Astrocyte of the spinal cord (primary cell): ENCODE measurements at regions not wholly inside any gene's neighbourhood (a gene's known extent, or its start where the extent isn't known, plus 50 kb on each side); places are given as distances from the start of the nearest gene placed in this dataset.
A peak's percentile ranks its signal among the peaks of the same experiment; 100 is the strongest.

Experiments used
- DNase-seq: peaks from one replicate; pipeline ENCODE4 v3.0.0; 2011; ENCODE audit warnings: low read depth, low spot score
- H3K4me3 ChIP-seq: 2 replicates; pipeline ENCODE4 v1.5.1; 2011; ENCODE audit warnings: low read depth, mild to moderate bottlenecking, low read length, moderate library complexity
- in situ Hi-C: cut with HindIII; loops from 2 replicates; pipeline ENCODE4 v1.10.0; 2017; ENCODE audit warnings: low sequenced_read_pairs
- TF ChIP-seq, protein P1 (sequence below): IDR thresholded peaks from 2 replicates; pipeline ENCODE4 v1.5.1; 2012; ENCODE audit warnings: low read depth, mild to moderate bottlenecking, low read length, inconsistent platforms

DNA sequence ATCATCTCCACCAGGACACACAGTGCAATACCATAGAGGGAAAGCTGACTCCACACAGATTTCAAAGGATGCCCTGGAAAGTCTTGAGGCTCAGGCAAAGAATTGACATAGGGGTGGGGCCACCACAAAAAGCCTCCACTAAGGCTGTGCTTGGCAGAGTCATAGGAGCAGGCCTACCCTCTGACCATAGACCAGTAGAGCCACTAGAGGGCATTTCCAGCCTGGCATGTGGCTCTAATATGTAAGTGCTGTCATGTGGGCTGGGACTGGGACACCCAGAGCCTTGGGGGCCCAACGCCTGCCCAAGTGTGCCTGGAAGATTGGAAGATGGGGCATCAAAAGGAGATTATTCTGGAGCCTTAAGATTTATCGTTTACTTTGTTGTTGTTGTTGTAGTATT is 726.0 kb downstream of the DNAH5 start:
- DNase-seq, result no peak
- H3K4me3 ChIP-seq, result no peak overlapping the region
- TF ChIP-seq, protein P1, sequence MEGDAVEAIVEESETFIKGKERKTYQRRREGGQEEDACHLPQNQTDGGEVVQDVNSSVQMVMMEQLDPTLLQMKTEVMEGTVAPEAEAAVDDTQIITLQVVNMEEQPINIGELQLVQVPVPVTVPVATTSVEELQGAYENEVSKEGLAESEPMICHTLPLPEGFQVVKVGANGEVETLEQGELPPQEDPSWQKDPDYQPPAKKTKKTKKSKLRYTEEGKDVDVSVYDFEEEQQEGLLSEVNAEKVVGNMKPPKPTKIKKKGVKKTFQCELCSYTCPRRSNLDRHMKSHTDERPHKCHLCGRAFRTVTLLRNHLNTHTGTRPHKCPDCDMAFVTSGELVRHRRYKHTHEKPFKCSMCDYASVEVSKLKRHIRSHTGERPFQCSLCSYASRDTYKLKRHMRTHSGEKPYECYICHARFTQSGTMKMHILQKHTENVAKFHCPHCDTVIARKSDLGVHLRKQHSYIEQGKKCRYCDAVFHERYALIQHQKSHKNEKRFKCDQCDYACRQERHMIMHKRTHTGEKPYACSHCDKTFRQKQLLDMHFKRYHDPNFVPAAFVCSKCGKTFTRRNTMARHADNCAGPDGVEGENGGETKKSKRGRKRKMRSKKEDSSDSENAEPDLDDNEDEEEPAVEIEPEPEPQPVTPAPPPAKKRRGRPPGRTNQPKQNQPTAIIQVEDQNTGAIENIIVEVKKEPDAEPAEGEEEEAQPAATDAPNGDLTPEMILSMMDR, result peak; percentile 23
- in situ Hi-C loops, result no loop called here

DNA sequence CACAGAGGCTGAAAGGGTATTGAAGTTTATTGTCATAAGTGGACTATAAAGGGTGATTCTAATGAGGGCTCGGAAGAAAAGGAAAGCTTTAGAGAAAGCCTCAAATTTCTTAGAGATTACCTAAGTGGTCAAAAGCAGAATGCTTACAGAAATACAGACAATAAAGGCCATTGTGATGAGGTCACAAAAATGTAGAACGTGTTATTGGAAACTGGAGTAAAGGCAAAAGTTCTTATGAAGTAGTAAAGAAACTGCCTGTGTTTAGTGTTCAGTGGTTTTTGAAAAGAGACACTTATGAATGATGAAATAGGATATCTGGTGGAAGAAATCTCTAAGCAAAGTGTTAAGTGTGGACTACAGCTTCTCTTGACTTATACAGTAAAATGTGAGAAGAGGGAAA is 726.9 kb downstream of the DNAH5 start:
- in situ Hi-C loops, result no loop called here
- TF ChIP-seq, protein P1, result no peak
- peak; percentile 9 for DNase-seq
- no peak overlapping the region for H3K4me3 ChIP-seq

DNA sequence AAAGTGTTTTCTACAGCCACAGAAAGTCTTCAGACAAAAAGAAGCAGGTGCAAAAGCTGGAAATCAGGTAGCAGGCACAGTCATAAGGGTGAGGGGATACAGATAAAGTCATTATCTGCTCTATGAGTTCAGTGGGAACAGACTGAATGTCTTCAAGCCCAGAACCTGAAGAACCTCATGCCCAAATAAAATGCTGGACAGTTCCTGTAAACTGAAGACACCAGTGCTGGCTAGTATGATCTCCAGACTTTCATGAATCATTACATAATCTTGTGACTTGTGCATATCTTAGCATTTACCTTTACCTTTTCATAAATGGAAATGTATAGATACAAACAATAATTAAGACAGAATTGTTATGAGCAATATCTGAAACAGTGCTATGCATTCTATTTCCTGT is 728.7 kb downstream of the DNAH5 start:
- no peak overlapping the region for H3K4me3 ChIP-seq
- TF ChIP-seq, protein P1, result no peak
- in situ Hi-C loops, result no loop called here
- DNase-seq, result no peak

DNA sequence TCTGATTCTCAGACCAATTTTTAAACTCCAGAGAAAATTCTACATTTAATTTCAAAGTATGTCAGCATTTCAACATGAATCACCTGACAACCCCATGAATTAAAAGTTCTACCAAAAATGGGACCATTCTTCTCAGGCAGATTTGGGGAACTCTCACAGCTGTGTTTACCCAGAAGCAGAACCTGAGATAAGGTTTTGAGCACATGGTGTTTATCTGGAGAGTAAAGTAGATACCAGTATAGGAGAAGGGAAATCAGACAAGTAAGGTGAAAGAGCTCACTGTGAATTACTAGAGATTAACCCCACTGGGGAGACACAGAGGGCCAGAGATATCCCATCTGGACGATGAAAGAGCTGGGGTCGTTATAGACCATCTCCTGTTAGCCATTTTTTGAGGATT is 729.1 kb downstream of the DNAH5 start:
- DNase-seq, result no peak
- TF ChIP-seq, protein P1, result no peak
- in situ Hi-C loops, result no loop called here

DNA sequence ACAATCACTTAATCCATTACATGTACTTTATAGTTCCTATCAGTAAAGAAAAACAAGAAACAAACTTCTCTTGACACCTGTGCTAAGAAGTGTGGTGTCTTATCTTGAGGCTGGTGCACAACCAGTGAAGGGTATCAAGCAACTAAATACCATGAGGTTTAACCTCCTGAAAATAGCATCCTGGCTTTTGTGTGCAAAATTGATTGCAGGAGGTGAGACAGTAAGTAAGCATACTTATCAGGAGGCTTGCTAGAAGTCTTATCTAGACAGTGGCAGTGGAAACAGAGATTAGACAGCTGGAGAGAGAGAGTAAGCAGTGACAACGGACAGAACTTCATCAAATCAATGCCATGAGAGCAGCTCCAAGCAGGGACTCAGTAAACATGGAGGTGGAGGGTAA is 730.3 kb downstream of the DNAH5 start:
- no peak for DNase-seq
- H3K4me3 ChIP-seq, result no peak overlapping the region
- in situ Hi-C loops, result no loop called here
- TF ChIP-seq, protein P1, result no peak

More for the DNA sequence above, 729.1 kb downstream of the DNAH5 start:
- no peak overlapping the region for H3K4me3 ChIP-seq

DNA sequence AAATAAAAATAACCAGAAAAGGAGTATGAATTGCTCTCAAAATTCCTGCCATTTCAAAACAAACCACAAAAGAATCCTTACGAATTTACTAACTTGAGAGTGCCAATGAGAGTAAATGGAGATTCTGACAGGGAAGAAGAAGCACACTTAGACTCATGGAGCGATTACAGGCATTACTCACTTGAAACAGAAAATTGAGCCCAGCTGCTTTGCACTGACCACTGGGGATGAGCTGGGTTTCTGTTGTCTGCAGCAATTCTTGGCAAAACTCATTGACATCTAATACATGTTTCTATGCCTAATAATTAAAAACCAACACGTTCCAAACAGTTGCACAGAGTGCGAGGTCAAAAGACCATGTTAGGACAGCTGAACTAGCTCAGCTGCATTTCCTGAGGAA is 731.6 kb downstream of the DNAH5 start:
- TF ChIP-seq, protein P1, result no peak
- in situ Hi-C loops, result no loop called here
- H3K4me3 ChIP-seq, result no peak overlapping the region
- no peak for DNase-seq

DNA sequence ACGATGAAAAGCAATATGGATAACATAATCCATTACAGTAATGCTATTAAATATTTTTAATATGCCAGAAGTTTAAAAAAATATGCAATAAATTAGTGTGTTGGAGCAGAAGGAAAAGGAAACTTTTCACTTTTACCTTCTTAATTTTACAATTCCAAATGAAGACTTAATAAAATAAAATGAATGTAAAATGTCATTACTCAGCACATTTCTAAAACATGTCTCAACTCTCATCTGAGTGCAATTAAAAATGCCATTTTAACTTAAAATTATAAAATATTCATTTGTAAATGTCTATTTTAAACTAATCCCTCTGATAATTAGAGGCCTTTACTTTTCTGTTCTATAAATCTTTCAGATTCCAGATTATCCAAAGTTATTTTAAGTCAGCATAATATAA is 733.4 kb downstream of the DNAH5 start:
- H3K4me3 ChIP-seq, result no peak overlapping the region
- no peak for DNase-seq
- in situ Hi-C loops, result no loop called here
- TF ChIP-seq, protein P1, result no peak
